ENCODE measurements at regions not wholly inside any gene's neighbourhood (a gene's known extent, or its start where the extent isn't known, plus 50 kb on each side); places are given as distances from the start of the nearest gene placed in this dataset.

- Histone ChIP-seq H3K4me1 (ENCODE audit: control insufficient read depth in 4 of 4, insufficient read depth in 4 of 4, low read length in 3 of 4) (no peaks in the 10 kb centered on the region), H3K36me3 (ENCODE audit: control insufficient read depth in 4 of 4, insufficient read depth in 3 of 4, low read depth in 1 of 4, low read length in 3 of 4) (no peaks in the 10 kb centered on the region), H3K4me3 (ENCODE audit: low read depth in 1 of 3, low read length in 3 of 3) (no peak overlapping the region), H3K9me3 (ENCODE audit: control insufficient read depth in 4 of 4, low read length in 3 of 4) (no peaks in the 10 kb centered on the region), H3K9ac (ENCODE audit: low read depth in 1 of 2, low read length in 2 of 2) (no peak overlapping the region), H3K27ac (ENCODE audit: low read depth in 1 of 2, low read length in 2 of 2) (no peak overlapping the region), H3K27me3 (ENCODE audit: control insufficient read depth in 4 of 4, insufficient read depth in 4 of 4, low read length in 3 of 4) (peaks cover 0 to 6% (median 2%) of the 10 kb centered on the region in 4 donors)
- DNase-seq (ENCODE audit: low spot score): no peak
- WGBS: 78% methylated on average over 13 of the region's 13 CpGs
- TF ChIP-seq TAF1 (conservative IDR thresholded peaks at IDR 0.05): no peak
- no peak for TF ChIP-seq JUND (IDR thresholded peaks at IDR 0.05)
- no peak for TF ChIP-seq ATF3 (IDR thresholded peaks at IDR 0.05)
- TF ChIP-seq FOXA2 (IDR thresholded peaks at IDR 0.05): no peak
These were observed 89.8 kb upstream of the SOX1 start for GRCh38 chr13:111977179-111977506.

- no peak for DNase-seq (ENCODE audit: low spot score)
- Histone ChIP-seq H3K9me3 (ENCODE audit: control insufficient read depth in 4 of 4, low read length in 3 of 4) (no peaks in the 10 kb centered on the region), H3K4me3 (ENCODE audit: low read depth in 1 of 3, low read length in 3 of 3) (no peak overlapping the region), H3K27me3 (ENCODE audit: control insufficient read depth in 4 of 4, insufficient read depth in 4 of 4, low read length in 3 of 4) (peaks cover 0 to 3% (median 0%) of the 10 kb centered on the region in 4 donors), H3K9ac (ENCODE audit: low read depth in 1 of 2, low read length in 2 of 2) (no peak overlapping the region), H3K4me1 (ENCODE audit: control insufficient read depth in 4 of 4, insufficient read depth in 4 of 4, low read length in 3 of 4) (no peaks in the 10 kb centered on the region), H3K36me3 (ENCODE audit: control insufficient read depth in 4 of 4, insufficient read depth in 3 of 4, low read depth in 1 of 4, low read length in 3 of 4) (no peaks in the 10 kb centered on the region), H3K27ac (ENCODE audit: low read depth in 1 of 2, low read length in 2 of 2) (no peak overlapping the region)
- 65% methylated on average over 4 of the region's 4 CpGs for whole genome bisulfite sequencing
- TF ChIP-seq FOXA1 (IDR thresholded peaks at IDR 0.05): no peak
- TF ChIP-seq TAF1 (conservative IDR thresholded peaks at IDR 0.05): no peak
- no peak for TF ChIP-seq YY1 (IDR thresholded peaks at IDR 0.05)
- no peak for TF ChIP-seq SP1 (IDR thresholded peaks at IDR 0.05)
- TF ChIP-seq RAD21 (IDR thresholded peaks at IDR 0.05): no peak
- no peak for TF ChIP-seq REST (IDR thresholded peaks at IDR 0.05)
- no peak for TF ChIP-seq MAX (IDR thresholded peaks at IDR 0.05)
These were observed 88.4 kb upstream of the SOX1 start for GRCh38 chr13:111978546-111978945.

GRCh38 chr13:111980146-111980929, 86.6 kb upstream of the SOX1 start:
- WGBS: 79% methylated on average over 15 of the region's 15 CpGs
- no peaks in the 10 kb centered on the region for H3K36me3 ChIP-seq (ENCODE audit: control insufficient read depth in 4 of 4, insufficient read depth in 3 of 4, low read depth in 1 of 4, low read length in 3 of 4)
- H3K27me3 ChIP-seq (ENCODE audit: control insufficient read depth in 4 of 4, insufficient read depth in 4 of 4, low read length in 3 of 4): peaks cover 0 to 3% (median 0%) of the 10 kb centered on the region in 4 donors
- DNase-seq (ENCODE audit: low spot score): no peak
- H3K9ac ChIP-seq (ENCODE audit: low read depth in 1 of 2, low read length in 2 of 2): no peak overlapping the region
- no peaks in the 10 kb centered on the region for H3K9me3 ChIP-seq (ENCODE audit: control insufficient read depth in 4 of 4, low read length in 3 of 4)
- no peak overlapping the region for H3K27ac ChIP-seq (ENCODE audit: low read depth in 1 of 2, low read length in 2 of 2)
- TF ChIP-seq HNF4A (conservative IDR thresholded peaks at IDR 0.05): no peak
- TF ChIP-seq TAF1 (conservative IDR thresholded peaks at IDR 0.05): no peak
- TF ChIP-seq CTCF (IDR thresholded peaks at IDR 0.05; ENCODE audit: low read depth, low read length, missing input control): no peak
- TF ChIP-seq RXRA (IDR thresholded peaks at IDR 0.05): no peak
- no peak for TF ChIP-seq FOXA2 (IDR thresholded peaks at IDR 0.05)
- TF ChIP-seq YY1 (IDR thresholded peaks at IDR 0.05): no peak
- TF ChIP-seq NR2F2 (IDR thresholded peaks at IDR 0.05): no peak
- TF ChIP-seq MAX (IDR thresholded peaks at IDR 0.05): no peak
- no peak for TF ChIP-seq EGR1 (IDR thresholded peaks at IDR 0.05; ENCODE audit: low read depth in 2 of 2)
- no peak overlapping the region for H3K4me3 ChIP-seq (ENCODE audit: low read depth in 1 of 3, low read length in 3 of 3)
- H3K4me1 ChIP-seq (ENCODE audit: control insufficient read depth in 4 of 4, insufficient read depth in 4 of 4, low read length in 3 of 4): no peaks in the 10 kb centered on the region

Measured in liver (tissue), 8 donors.